Endodermal cell (in vitro differentiated cells): ENCODE measurements at regions not wholly inside any gene's neighbourhood (a gene's known extent, or its start where the extent isn't known, plus 50 kb on each side); places are given as distances from the start of the nearest gene placed in this dataset.

ENCODE experiments used
- DNase-seq: peaks from one replicate; pipeline ENCODE4 v3.0.0-alpha.2; 2017
- H3K27ac ChIP-seq: 2 replicates; pipeline ENCODE4 v1.5.1; 2013; ENCODE audit warnings: mild to moderate bottlenecking, low read depth, low read length, moderate library complexity
- H3K27me3 ChIP-seq: 2 replicates; pipeline ENCODE4 v1.6.1; 2013; ENCODE audit warnings: mild to moderate bottlenecking, low read length, moderate library complexity; ENCODE audit not compliant: insufficient read depth, control insufficient read depth, poor library complexity, severe bottlenecking
- H3K36me3 ChIP-seq: 2 replicates; pipeline ENCODE4 v1.7.0; 2013; ENCODE audit warnings: mild to moderate bottlenecking, low read length, moderate library complexity; ENCODE audit not compliant: control insufficient read depth, insufficient read depth
- H3K4me1 ChIP-seq: one replicate; pipeline ENCODE4 v1.7.0; 2013; ENCODE audit warnings: low read length; ENCODE audit not compliant: control insufficient read depth, insufficient read depth
- H3K4me3 ChIP-seq: 2 replicates; pipeline ENCODE4 v1.5.1; 2013; ENCODE audit warnings: mild to moderate bottlenecking, low read length, moderate library complexity
- H3K9ac ChIP-seq: 2 replicates; pipeline ENCODE4 v1.6.1; 2013; ENCODE audit warnings: mild to moderate bottlenecking, low read length, moderate library complexity; ENCODE audit not compliant: poor library complexity, severe bottlenecking; ENCODE audit errors: extremely low read depth
- H3K9me3 ChIP-seq: 2 replicates; pipeline ENCODE4 v1.6.1; 2013; ENCODE audit warnings: mild to moderate bottlenecking, low read length, moderate library complexity; ENCODE audit not compliant: control insufficient read depth
- H3K27ac Mint-ChIP-seq: 2 replicates; pipeline ENCODE4 v1.8.0; 2020; ENCODE audit warnings: mixed read lengths
- H3K27me3 Mint-ChIP-seq: 2 replicates; pipeline ENCODE4 v1.8.0; 2021; ENCODE audit warnings: mild to moderate bottlenecking, mixed read lengths; ENCODE audit not compliant: insufficient read depth
- H3K36me3 Mint-ChIP-seq: 2 replicates; pipeline ENCODE4 v1.8.0; 2020; ENCODE audit warnings: low read depth, mixed read lengths
- H3K4me1 Mint-ChIP-seq: 2 replicates; pipeline ENCODE4 v1.8.0; 2020; ENCODE audit warnings: mixed read lengths
- H3K4me3 Mint-ChIP-seq: 2 replicates; pipeline ENCODE4 v1.8.0; 2020; ENCODE audit warnings: mild to moderate bottlenecking, moderate library complexity, mixed read lengths
- H3K9me3 Mint-ChIP-seq: 2 replicates; pipeline ENCODE4 v1.8.0; 2020; ENCODE audit warnings: mild to moderate bottlenecking, mixed read lengths
- CTCF ChIP-seq: fragments of 200-600 bp; sonication (generic); conservative IDR thresholded peaks from 2 replicates; pipeline ENCODE4 v1.5.0; 2021; ENCODE audit warnings: antibody characterized with exemption, mild to moderate bottlenecking
- WGBS, 2 experiments: methylation state at CpG; one replicate each; pipeline versions ENCODE4 v1.1.5 to v1.1.7; 2013; ENCODE audit warnings: missing lambda C conversion rate in 2 of 2, mixed read lengths in 1 of 2; ENCODE audit not compliant: insufficient coverage in 1 of 2, insufficient read length in 1 of 2; 5-methylcytosine and 5-hydroxymethylcytosine counted together

GRCh38 chr11:7196396-7197146 lies 55.1 kb upstream of the SYT9 start:
- no peaks in the 10 kb centered on the region for H3K4me1 ChIP-seq
- H3K27me3 Mint-ChIP-seq = no peaks in the 10 kb centered on the region
- no peaks in the 10 kb centered on the region for H3K4me1 Mint-ChIP-seq
- no peaks in the 10 kb centered on the region for H3K36me3 Mint-ChIP-seq
- no peaks in the 10 kb centered on the region for H3K9me3 Mint-ChIP-seq
- H3K4me3 ChIP-seq = no peak overlapping the region
- H3K27ac ChIP-seq = no peak overlapping the region
- no peak for DNase-seq
- H3K27me3 ChIP-seq = no peaks in the 10 kb centered on the region
- H3K9ac ChIP-seq = no peak overlapping the region
- 88% methylated on average over 1 of the region's 1 CpG; no CpG with 5 or more reads in 1 of the 2 experiments for WGBS, 2 experiments
- no peak overlapping the region for H3K27ac Mint-ChIP-seq
- no peak overlapping the region for H3K4me3 Mint-ChIP-seq
- H3K36me3 ChIP-seq = no peaks in the 10 kb centered on the region
- H3K9me3 ChIP-seq = no peaks in the 10 kb centered on the region
- TF ChIP-seq CTCF = no peak

GRCh38 chr11:7197469-7197868 lies 54.2 kb upstream of the SYT9 start:
- Histone ChIP-seq H3K9ac (no peak overlapping the region), H3K27me3 (no peaks in the 10 kb centered on the region), H3K9me3 (no peaks in the 10 kb centered on the region), H3K36me3 (no peaks in the 10 kb centered on the region), H3K4me3 (no peak overlapping the region), H3K4me1 (no peaks in the 10 kb centered on the region), H3K27ac (no peak overlapping the region)
- no peak for DNase-seq
- no peaks in the 10 kb centered on the region for H3K36me3 Mint-ChIP-seq
- H3K27ac Mint-ChIP-seq = no peak overlapping the region
- no peaks in the 10 kb centered on the region for H3K4me1 Mint-ChIP-seq
- no peak for TF ChIP-seq CTCF
- no peaks in the 10 kb centered on the region for H3K27me3 Mint-ChIP-seq
- no peak overlapping the region for H3K4me3 Mint-ChIP-seq
- H3K9me3 Mint-ChIP-seq = no peaks in the 10 kb centered on the region
